T-helper 1 cell treated with Interleukin-12 subunit alpha and Interleukin-12 subunit beta and Interleukin-4 antibody, amounts not matched to agents 30 μg/mL and 1 μg/mL, for 36 hours (primary cell): ENCODE measurements at regions not wholly inside any gene's neighbourhood (a gene's known extent, or its start where the extent isn't known, plus 50 kb on each side); places are given as distances from the start of the nearest gene placed in this dataset.
"Not testable (repeated sequence)": the region's sequence is repeated elsewhere in the genome, so short reads cannot be mapped to it uniquely, and the experiment has no call there.

Experiments
- H3K27ac Mint-ChIP-seq: one replicate; pipeline ENCODE4 v1.8.0; 2021; ENCODE audit warnings: mild to moderate bottlenecking, mixed read lengths
- H3K27me3 Mint-ChIP-seq: one replicate; pipeline ENCODE4 v1.8.0; 2021; ENCODE audit warnings: low read depth, mixed read lengths
- H3K36me3 Mint-ChIP-seq: one replicate; pipeline ENCODE4 v1.8.0; 2021; ENCODE audit warnings: low read depth, mixed read lengths
- H3K4me1 Mint-ChIP-seq: one replicate; pipeline ENCODE4 v1.8.0; 2021; ENCODE audit warnings: low read depth, mixed read lengths
- H3K4me3 Mint-ChIP-seq: one replicate; pipeline ENCODE4 v1.8.0; 2021; ENCODE audit warnings: mild to moderate bottlenecking, moderate library complexity, mixed read lengths
- H3K9me3 Mint-ChIP-seq: one replicate; pipeline ENCODE4 v1.8.0; 2021; ENCODE audit warnings: mixed read lengths

DNA sequence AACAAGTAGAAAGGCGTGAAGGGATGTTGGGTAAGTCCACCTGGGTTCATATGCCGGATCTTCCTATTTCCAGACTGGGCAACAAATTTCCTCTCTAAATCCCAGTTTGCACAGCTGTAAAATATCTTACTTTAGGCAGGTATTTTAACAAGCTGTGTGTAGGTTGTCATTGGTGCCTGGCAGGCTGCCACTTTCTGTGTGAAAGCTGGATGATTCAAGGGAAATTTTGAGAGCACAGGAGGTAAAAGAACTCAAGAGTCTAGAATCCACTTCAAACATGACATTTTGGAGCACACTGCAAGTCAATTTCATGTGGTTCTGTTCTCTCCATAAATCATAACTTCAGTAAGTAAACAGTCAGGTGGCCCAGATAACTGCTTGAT, 817.4 kb upstream of the AMELY start:
- no peaks in the 10 kb centered on the region for H3K9me3 Mint-ChIP-seq
- H3K27me3 Mint-ChIP-seq = no peaks in the 10 kb centered on the region
- no peak overlapping the region for H3K27ac Mint-ChIP-seq
- peaks cover 1% of the 10 kb centered on the region for H3K4me1 Mint-ChIP-seq
- H3K36me3 Mint-ChIP-seq = no peaks in the 10 kb centered on the region
- no peak overlapping the region for H3K4me3 Mint-ChIP-seq

DNA sequence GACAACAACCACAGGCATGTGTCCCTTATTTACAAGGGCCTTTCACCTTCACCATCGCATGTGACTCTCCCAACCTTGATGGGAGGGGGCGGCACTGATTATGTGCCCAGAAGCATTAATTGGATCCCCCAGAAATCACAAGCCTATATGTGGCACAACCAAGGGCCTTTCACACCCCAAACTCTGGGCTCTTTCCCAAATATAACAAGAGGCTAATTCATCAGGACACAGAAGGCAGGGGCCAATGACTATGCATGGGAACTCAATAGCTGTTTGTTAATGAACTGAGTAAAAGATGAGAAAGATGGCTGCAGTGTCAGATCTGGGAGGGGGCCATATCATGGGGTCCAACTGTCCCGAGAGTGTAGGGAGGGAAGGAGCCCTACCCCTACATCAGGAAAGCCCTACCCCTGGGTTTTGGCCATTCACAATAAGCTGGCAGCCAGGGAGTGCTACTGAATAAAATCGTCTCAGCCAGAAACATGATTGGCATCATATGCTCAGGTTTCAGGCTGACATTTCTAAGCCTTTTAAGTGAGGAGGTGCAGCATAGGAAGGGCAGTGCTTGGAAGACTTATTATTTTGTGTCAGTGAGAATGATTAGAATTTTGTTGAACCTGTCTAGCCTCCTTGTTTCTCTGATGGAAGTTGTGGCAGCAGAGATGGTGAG, 814.4 kb upstream of the AMELY start:
- Mint-ChIP-seq H3K4me3 (no peak overlapping the region), H3K9me3 (no peaks in the 10 kb centered on the region), H3K4me1 (peaks cover 1% of the 10 kb centered on the region), H3K36me3 (no peaks in the 10 kb centered on the region), H3K27ac (no peak overlapping the region), H3K27me3 (no peaks in the 10 kb centered on the region)

DNA sequence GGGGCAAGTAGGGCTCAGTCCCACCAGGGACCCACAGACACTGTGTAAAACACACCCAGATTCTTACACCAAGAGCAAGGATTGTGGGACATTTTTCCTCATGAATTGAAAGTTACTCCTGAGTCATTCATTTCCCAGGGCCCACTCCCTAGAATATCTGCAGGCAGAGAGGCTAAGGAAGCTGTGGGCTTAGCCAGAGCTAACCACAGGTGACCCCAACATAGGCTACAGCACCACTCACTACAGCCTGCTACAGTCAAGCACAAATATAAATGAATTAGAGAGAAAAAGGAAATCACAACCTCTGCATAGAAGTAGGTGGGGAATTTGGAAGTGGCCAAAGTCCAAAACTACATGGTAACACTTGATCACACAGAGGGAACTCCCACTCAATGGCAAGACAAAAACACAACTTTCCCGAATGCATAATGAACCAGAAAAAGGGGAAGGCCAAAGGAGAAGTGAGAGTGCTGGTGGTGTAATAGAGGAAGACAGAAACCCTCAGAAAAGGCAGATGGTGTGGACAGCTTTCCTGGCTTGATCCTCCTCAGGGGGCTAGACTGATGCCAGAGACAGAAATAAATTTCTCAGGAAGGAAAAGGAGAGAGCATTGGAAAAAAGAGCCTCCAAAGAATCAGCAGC, 812.6 kb upstream of the AMELY start:
- no peaks in the 10 kb centered on the region for H3K4me1 Mint-ChIP-seq
- H3K4me3 Mint-ChIP-seq = no peak overlapping the region

DNA sequence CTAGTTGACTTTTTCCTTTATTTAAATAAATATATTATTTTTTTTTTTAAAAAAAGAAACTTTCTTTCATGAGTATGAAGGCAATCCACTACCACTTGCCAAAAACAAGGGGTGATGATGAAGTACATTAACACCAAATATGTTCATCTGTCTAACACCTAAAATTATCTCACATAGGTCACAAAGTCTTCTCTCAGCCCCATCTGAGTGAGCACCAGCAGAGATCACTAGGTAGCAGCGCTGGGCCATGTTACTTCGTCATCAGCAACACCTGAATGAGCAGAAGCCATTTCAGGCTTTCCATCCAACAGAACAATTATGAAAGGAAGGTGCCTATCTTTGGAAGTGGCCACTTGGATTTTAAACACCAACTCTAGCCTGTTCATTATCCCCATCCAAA, 811.6 kb upstream of the AMELY start:
- H3K36me3 Mint-ChIP-seq = no peaks in the 10 kb centered on the region
- H3K4me3 Mint-ChIP-seq = no peak overlapping the region
- H3K27ac Mint-ChIP-seq = no peak overlapping the region
- H3K4me1 Mint-ChIP-seq = no peaks in the 10 kb centered on the region
- no peaks in the 10 kb centered on the region for H3K9me3 Mint-ChIP-seq
- no peaks in the 10 kb centered on the region for H3K27me3 Mint-ChIP-seq

More for the DNA sequence above, 812.6 kb upstream of the AMELY start:
- Mint-ChIP-seq H3K27me3 (no peaks in the 10 kb centered on the region), H3K36me3 (no peaks in the 10 kb centered on the region), H3K27ac (no peak overlapping the region), H3K9me3 (no peaks in the 10 kb centered on the region)

DNA sequence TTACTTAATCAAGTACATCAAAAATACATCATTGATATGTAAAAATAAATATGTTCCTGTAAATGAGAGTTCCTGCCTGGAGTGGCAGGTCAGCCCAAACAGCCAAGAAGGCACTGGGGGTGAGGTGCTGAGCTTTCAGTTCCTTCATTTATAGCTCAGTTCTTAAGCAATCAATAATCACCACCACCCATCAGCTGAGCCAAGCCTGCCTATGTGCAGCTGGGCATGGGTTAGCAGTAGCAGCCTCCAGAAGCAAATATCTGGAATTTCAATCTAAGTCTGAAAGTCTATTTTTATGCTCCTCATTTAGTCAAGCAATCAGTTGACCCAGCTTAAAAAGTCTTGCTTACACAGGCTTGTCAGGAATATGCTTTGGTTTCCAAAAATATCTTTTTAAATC, 811.0 kb upstream of the AMELY start:
- Mint-ChIP-seq H3K4me3 (no peak overlapping the region), H3K27ac (no peak overlapping the region), H3K36me3 (no peaks in the 10 kb centered on the region), H3K9me3 (no peaks in the 10 kb centered on the region), H3K27me3 (no peaks in the 10 kb centered on the region), H3K4me1 (no peaks in the 10 kb centered on the region)

DNA sequence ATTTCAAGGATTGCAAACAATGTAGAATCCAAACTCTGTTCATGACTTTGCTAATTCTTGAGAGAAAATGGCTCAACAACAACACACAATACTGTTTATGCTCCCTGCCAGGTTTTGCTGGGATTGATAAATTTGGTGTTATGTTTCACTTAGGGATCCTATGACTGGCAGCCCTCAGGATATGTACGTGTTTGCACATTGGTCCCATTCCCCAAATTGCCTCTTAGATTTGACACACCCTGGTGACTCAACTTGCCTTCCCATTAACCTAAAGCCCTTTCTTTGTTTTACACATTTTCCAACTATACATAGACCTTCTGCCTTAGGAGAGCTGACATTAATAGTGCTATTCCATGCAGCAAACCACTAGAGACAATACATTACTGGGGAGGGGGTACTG, 809.4 kb upstream of the AMELY start:
- Mint-ChIP-seq H3K4me1 (no peaks in the 10 kb centered on the region), H3K27me3 (no peaks in the 10 kb centered on the region), H3K9me3 (no peaks in the 10 kb centered on the region)

DNA sequence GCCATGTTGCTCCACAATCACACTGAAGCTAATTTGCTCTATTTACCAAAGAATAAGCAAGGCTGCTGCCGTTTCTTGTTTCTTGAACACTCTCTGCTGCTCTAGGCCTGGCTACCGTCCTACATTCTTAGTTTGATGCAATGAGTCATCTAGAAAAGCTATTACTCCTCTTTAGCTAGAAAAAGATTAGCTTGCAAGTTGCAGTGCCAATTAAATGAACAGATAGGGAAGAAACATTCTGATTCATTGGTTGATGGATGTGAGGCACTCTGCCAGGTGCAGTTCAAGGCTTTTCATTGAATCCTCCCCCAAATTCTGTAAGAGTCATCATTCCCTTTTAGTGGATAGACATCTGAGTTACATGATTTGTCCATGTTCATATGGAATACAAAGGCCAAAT, 807.7 kb upstream of the AMELY start:
- no peaks in the 10 kb centered on the region for H3K4me1 Mint-ChIP-seq
- no peaks in the 10 kb centered on the region for H3K9me3 Mint-ChIP-seq
- H3K27ac Mint-ChIP-seq = no peak overlapping the region
- no peaks in the 10 kb centered on the region for H3K27me3 Mint-ChIP-seq
- H3K36me3 Mint-ChIP-seq = no peaks in the 10 kb centered on the region
- H3K4me3 Mint-ChIP-seq = no peak overlapping the region

More for the DNA sequence above, 809.4 kb upstream of the AMELY start:
- Mint-ChIP-seq H3K27ac (no peak overlapping the region), H3K4me3 (no peak overlapping the region), H3K36me3 (no peaks in the 10 kb centered on the region)

DNA sequence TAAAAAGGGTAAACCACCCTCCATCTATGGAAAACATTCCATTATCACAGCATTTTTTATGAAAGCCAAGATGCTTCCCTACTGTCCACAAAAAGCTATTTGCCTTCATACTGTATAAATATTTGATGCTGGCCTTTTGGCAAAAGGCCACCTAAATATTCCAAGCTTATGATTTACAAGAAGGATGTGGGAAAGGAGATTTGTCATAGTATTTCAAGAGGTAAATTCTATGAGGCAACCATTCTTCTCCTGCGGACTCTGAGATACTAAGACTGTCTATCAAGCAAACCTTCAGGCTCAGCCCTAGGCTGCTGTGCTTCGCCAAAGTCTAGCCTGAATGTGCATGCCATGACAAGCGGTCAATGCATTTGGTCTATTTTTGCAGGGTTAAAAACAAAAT, 807.1 kb upstream of the AMELY start:
- no peaks in the 10 kb centered on the region for H3K36me3 Mint-ChIP-seq
- H3K4me1 Mint-ChIP-seq = no peaks in the 10 kb centered on the region
- H3K27me3 Mint-ChIP-seq = no peaks in the 10 kb centered on the region
- H3K27ac Mint-ChIP-seq = no peak overlapping the region
- H3K4me3 Mint-ChIP-seq = no peak overlapping the region
- no peaks in the 10 kb centered on the region for H3K9me3 Mint-ChIP-seq

DNA sequence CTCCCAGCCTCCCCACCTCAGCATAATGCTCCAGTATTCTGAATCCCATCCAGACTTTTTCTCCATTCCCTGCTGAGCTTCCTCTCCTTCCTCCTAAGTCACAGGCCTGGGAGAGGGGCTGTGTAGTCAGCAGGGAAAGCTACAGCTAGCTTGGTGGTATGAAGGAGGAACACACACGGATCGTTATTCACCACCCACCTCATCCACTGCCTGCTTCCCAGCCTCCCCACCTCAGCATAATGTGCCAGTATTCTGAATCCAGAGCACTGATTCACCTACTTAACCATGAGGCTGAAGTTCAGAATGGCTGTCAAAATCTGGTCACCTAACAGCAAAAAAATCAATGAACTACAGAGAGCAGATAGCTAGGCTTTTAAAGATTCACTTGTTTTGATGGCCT, 806.6 kb upstream of the AMELY start:
- H3K27ac Mint-ChIP-seq = no peak overlapping the region
- no peaks in the 10 kb centered on the region for H3K9me3 Mint-ChIP-seq
- no peaks in the 10 kb centered on the region for H3K36me3 Mint-ChIP-seq
- H3K27me3 Mint-ChIP-seq = no peaks in the 10 kb centered on the region
- H3K4me1 Mint-ChIP-seq = no peaks in the 10 kb centered on the region
- H3K4me3 Mint-ChIP-seq = no peak overlapping the region

DNA sequence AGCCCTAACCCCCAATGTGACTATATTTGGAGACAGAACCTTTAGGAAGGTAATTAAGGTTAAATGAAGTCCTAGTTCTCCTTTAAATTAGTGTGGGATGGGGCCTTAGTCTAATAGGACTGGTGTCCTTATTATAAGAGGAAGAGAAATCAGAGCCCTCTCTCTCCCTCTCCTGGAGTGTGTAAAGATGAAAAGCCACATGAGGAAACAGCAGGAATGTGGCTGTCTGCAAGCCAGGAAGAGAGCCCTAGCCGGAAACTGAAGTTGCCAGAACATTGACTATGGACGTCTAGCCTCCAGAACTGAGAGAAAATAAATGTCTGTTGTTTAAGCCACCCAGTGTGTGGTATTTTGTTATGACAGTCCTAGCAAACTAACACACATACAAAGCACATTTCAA, 802.9 kb upstream of the AMELY start:
- no peak overlapping the region for H3K4me3 Mint-ChIP-seq
- H3K4me1 Mint-ChIP-seq = no peaks in the 10 kb centered on the region
- no peak overlapping the region for H3K27ac Mint-ChIP-seq
- no peaks in the 10 kb centered on the region for H3K36me3 Mint-ChIP-seq
- no peaks in the 10 kb centered on the region for H3K27me3 Mint-ChIP-seq
- H3K9me3 Mint-ChIP-seq = no peaks in the 10 kb centered on the region

DNA sequence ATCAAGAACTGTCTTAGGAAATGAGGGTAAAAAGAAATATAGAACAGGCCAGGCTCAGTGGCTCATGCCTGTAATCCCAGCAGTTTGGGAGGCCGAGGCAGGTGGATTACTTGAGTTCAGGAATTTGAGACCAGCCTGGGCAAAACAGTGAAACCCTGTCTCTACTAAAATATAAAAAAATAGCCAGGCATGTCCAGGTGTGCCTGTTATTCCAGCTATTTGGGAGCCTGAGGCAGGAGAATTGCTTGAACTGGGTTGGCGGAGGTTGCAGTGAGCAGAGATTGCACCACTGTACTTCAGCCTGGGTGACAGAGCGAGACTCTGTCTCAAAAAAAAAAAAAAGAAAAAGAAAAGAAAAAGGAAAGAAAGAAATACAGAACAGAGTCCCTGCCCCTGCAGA, 802.2 kb upstream of the AMELY start:
- H3K27ac Mint-ChIP-seq, H3K4me1 Mint-ChIP-seq, H3K9me3 Mint-ChIP-seq, H3K27me3 Mint-ChIP-seq, H3K4me3 Mint-ChIP-seq, H3K36me3 Mint-ChIP-seq: not testable (repeated sequence)

DNA sequence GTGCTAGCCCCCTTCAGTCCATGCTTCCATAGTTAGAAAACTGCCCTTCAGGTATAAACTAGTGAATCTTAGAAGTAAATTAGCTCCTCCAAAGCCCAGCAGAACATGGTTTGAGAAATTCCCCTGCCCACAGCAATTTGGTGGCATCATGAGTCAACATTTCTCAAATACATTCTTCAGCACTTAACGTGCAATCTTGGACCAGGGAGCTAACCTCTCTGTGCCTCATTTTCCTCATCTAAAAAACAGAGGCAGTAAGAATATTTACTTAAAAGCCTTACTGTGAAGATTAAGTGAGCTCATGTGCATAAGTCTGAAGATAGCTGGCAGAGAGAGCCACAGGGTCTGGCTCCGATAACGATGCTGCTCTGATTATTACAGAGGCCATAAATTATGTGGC, 800.7 kb upstream of the AMELY start:
- Mint-ChIP-seq H3K27me3 (no peaks in the 10 kb centered on the region), H3K4me1 (no peaks in the 10 kb centered on the region), H3K9me3 (no peaks in the 10 kb centered on the region), H3K27ac (no peak overlapping the region), H3K4me3 (no peak overlapping the region), H3K36me3 (no peaks in the 10 kb centered on the region)

DNA sequence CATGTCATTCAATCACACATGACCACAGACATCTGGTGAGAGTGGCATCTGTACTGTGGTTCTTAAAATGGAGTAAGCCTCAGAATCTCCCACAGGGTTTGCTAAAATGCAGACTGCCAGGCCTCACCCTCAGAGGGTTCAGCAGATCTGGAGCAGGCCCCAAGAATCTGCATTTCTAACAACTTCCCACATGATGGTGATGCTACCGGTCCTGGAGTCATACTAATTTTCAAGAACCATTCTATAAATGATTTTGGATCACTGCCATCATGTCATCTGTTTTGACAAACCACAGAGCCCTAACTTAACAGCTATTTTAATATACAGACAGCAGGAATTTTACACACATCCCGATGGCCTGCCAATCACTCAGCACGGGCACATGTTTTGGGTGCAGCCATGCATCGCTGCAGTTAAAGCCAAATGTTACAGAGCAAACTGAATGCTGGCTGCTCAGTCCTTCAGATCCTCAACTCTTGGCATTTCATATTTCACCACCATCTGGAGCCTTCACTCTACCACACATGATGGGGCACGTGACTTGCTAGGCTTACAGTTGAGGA, 792.1 kb upstream of the AMELY start:
- H3K36me3 Mint-ChIP-seq = no peaks in the 10 kb centered on the region
- H3K9me3 Mint-ChIP-seq = no peaks in the 10 kb centered on the region
- no peaks in the 10 kb centered on the region for H3K27me3 Mint-ChIP-seq
- H3K4me3 Mint-ChIP-seq = no peak overlapping the region
- H3K27ac Mint-ChIP-seq = no peak overlapping the region
- H3K4me1 Mint-ChIP-seq = no peaks in the 10 kb centered on the region

DNA sequence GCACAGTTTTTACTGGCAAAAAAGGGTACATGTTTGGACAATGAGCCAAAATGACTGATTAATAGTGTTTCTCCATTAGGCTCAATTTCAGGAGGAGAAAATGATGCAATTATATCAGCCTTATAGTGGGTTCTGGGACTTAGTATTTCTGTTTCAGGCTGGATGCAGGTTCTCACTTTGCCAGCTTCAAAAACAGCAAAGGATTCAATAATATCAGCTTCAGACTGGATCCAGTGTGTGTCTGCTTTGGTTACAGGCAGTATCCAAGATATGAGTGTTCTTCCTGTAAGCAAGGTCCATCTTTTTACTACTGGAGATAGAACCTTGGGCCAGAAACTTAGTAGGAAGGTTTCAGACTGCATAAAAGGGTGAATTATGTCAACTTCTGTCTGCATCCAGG, 790.9 kb upstream of the AMELY start:
- Mint-ChIP-seq H3K4me3 (no peak overlapping the region), H3K9me3 (no peaks in the 10 kb centered on the region), H3K36me3 (no peaks in the 10 kb centered on the region), H3K27ac (no peak overlapping the region), H3K4me1 (no peaks in the 10 kb centered on the region), H3K27me3 (no peaks in the 10 kb centered on the region)

DNA sequence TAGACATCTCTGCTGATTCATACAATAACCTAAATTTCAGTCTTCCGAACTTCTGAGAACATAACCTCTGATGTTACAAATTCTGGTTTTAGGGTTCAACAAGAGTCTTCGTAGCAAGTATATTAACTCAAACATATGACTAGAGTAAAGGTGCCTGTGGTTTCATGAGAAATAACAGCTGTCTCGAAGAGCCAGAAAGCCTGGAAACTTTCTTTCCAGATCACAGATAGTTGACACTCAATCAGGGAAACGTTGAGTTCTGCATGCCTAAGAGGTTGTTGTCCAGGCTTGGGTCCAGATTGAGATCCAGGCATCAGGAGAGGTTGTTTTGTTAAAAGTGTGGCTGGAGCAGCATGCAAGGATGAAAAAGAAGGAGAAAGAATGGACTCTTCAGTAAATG, 790.1 kb upstream of the AMELY start:
- H3K4me1 Mint-ChIP-seq = no peaks in the 10 kb centered on the region
- H3K36me3 Mint-ChIP-seq = no peaks in the 10 kb centered on the region
- no peak overlapping the region for H3K27ac Mint-ChIP-seq
- H3K27me3 Mint-ChIP-seq = no peaks in the 10 kb centered on the region
- H3K9me3 Mint-ChIP-seq = no peaks in the 10 kb centered on the region
- H3K4me3 Mint-ChIP-seq = no peak overlapping the region
